ENCODE measurements at regions not wholly inside any gene's neighbourhood (a gene's known extent, or its start where the extent isn't known, plus 50 kb on each side); places are given as distances from the start of the nearest gene placed in this dataset.

DNA sequence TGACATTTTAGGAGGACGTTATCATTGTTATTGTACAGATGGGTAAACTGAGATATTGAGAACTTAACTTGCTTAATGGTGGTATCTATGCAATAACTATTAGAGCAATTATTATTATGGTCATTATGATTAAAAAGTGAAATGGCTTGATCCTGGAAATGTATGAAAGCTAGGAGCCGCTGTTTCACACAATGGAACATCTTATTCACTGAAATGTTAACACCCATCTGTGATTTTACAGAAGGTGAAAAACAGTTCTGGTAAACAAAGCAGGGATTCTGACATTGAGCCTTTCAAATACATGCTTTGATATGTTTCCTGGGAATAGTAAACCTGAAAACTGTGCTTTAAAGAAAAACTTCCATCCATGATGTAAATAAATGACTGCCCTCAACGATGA lies 261.4 kb downstream of the BTG1 start:
- no peaks in the 10 kb centered on the region for H3K9me3 ChIP-seq (ENCODE audit: control extremely low read depth in 1 of 3, control insufficient read depth in 2 of 3, insufficient read depth in 1 of 3, low read length in 2 of 3)

DNA sequence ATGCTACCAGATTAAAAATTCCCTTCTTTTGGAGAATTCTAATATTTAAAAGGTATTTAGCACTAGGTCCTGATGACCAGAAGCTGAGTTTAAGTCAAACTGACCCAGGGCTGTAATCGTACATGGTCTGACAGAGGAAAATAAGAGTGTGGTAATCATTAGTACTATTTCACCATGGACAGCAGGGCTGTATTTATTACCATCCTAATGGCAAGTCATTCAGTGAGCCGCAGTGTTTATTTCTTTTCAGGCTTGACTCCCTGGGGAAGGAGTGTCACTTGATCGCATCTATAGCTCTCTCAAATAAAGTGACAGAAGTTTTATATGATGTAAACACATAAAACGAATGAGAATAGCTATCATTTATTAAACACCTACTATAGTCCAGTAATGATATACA lies 261.8 kb downstream of the BTG1 start:
- H3K27me3 Mint-ChIP-seq: peaks cover 6% of the 10 kb centered on the region
- WGBS (ENCODE audit: insufficient coverage): no CpG with 5 or more reads among the region's 4 CpGs
- no peak overlapping the region for H3K27ac ChIP-seq (ENCODE audit: low read length in 2 of 2)
- ATAC-seq (ENCODE audit: low read depth) (no peak), DNase-seq (no peak)
- TF ChIP-seq, protein P1, sequence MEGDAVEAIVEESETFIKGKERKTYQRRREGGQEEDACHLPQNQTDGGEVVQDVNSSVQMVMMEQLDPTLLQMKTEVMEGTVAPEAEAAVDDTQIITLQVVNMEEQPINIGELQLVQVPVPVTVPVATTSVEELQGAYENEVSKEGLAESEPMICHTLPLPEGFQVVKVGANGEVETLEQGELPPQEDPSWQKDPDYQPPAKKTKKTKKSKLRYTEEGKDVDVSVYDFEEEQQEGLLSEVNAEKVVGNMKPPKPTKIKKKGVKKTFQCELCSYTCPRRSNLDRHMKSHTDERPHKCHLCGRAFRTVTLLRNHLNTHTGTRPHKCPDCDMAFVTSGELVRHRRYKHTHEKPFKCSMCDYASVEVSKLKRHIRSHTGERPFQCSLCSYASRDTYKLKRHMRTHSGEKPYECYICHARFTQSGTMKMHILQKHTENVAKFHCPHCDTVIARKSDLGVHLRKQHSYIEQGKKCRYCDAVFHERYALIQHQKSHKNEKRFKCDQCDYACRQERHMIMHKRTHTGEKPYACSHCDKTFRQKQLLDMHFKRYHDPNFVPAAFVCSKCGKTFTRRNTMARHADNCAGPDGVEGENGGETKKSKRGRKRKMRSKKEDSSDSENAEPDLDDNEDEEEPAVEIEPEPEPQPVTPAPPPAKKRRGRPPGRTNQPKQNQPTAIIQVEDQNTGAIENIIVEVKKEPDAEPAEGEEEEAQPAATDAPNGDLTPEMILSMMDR (IDR thresholded peaks at IDR 0.05): no peak
- no peak for TF ChIP-seq EZH2 (IDR thresholded peaks at IDR 0.05; ENCODE audit: borderline replicate concordance, insufficient read depth, low read depth, low read length, poor library complexity, severe bottlenecking)
- no peaks in the 10 kb centered on the region for H3K36me3 ChIP-seq (replicated peaks in 1 of 2; ENCODE audit: control extremely low read depth in 1 of 2, control insufficient read depth in 1 of 2, extremely low read depth in 1 of 2, insufficient read depth in 2 of 2, low read length in 1 of 2)
- no peaks in the 10 kb centered on the region for H3K27me3 ChIP-seq (replicated peaks in 1 of 4; ENCODE audit: control extremely low read depth in 1 of 4, control insufficient read depth in 3 of 4, insufficient read depth in 4 of 4, low read length in 3 of 4)
- ChIA-PET CTCF (no interaction called here), POLR2A (no interaction called here)
- H4K20me1 ChIP-seq (ENCODE audit: control insufficient read depth, insufficient read depth, low read length, poor library complexity, severe bottlenecking): no peaks in the 10 kb centered on the region
- H2AFZ ChIP-seq (ENCODE audit: insufficient read depth, low read depth, low read length, poor library complexity, severe bottlenecking): no peak overlapping the region
- peaks cover 3% of the 10 kb centered on the region for H3K4me1 Mint-ChIP-seq
- no peak overlapping the region for H3K4me3 Mint-ChIP-seq
- no peaks in the 10 kb centered on the region for H3K79me2 ChIP-seq (ENCODE audit: control insufficient read depth, insufficient read depth, low read length)
- no peak overlapping the region for H3K27ac Mint-ChIP-seq
- intact Hi-C loops (cut with micrococcal nuclease): no loop called here
- no peak overlapping the region for H3K4me3 ChIP-seq (ENCODE audit: control extremely low read depth in 1 of 5, extremely low read depth in 1 of 5, insufficient read depth in 1 of 5, low read depth in 2 of 5, low read length in 4 of 5)
- no peak overlapping the region for H3K4me2 ChIP-seq (replicated peaks; ENCODE audit: low read depth, low read length, poor library complexity, severe bottlenecking)
- no peak overlapping the region for H3K9ac ChIP-seq (ENCODE audit: low read length)
- no peaks in the 10 kb centered on the region for H3K9me3 Mint-ChIP-seq (ENCODE audit: insufficient read depth)
- no peaks in the 10 kb centered on the region for H3K9me3 ChIP-seq (ENCODE audit: control extremely low read depth in 1 of 3, control insufficient read depth in 2 of 3, insufficient read depth in 1 of 3, low read length in 2 of 3)
- H3K4me1 ChIP-seq (ENCODE audit: control insufficient read depth in 2 of 2, insufficient read depth in 2 of 2, low read length in 2 of 2): no peaks in the 10 kb centered on the region

More for the DNA sequence above, 261.4 kb downstream of the BTG1 start:
- Histone ChIP-seq H3K27me3 (replicated peaks in 1 of 4; ENCODE audit: control extremely low read depth in 1 of 4, control insufficient read depth in 3 of 4, insufficient read depth in 4 of 4, low read length in 3 of 4) (no peaks in the 10 kb centered on the region), H3K27ac (ENCODE audit: low read length in 2 of 2) (no peak overlapping the region), H3K9ac (ENCODE audit: low read length) (no peak overlapping the region), H3K4me2 (replicated peaks; ENCODE audit: low read depth, low read length, poor library complexity, severe bottlenecking) (no peak overlapping the region), H3K79me2 (ENCODE audit: control insufficient read depth, insufficient read depth, low read length) (no peaks in the 10 kb centered on the region), H3K4me3 (ENCODE audit: control extremely low read depth in 1 of 5, extremely low read depth in 1 of 5, insufficient read depth in 1 of 5, low read depth in 2 of 5, low read length in 4 of 5) (no peak overlapping the region), H3K36me3 (replicated peaks in 1 of 2; ENCODE audit: control extremely low read depth in 1 of 2, control insufficient read depth in 1 of 2, extremely low read depth in 1 of 2, insufficient read depth in 2 of 2, low read length in 1 of 2) (no peaks in the 10 kb centered on the region), H2AFZ (ENCODE audit: insufficient read depth, low read depth, low read length, poor library complexity, severe bottlenecking) (no peak overlapping the region), H4K20me1 (ENCODE audit: control insufficient read depth, insufficient read depth, low read length, poor library complexity, severe bottlenecking) (no peaks in the 10 kb centered on the region), H3K4me1 (ENCODE audit: control insufficient read depth in 2 of 2, insufficient read depth in 2 of 2, low read length in 2 of 2) (no peaks in the 10 kb centered on the region)
- ChIA-PET CTCF (no interaction called here), POLR2A (no interaction called here)
- TF ChIP-seq, protein P1 (IDR thresholded peaks at IDR 0.05): no peak
- TF ChIP-seq EZH2 (IDR thresholded peaks at IDR 0.05; ENCODE audit: borderline replicate concordance, insufficient read depth, low read depth, low read length, poor library complexity, severe bottlenecking): no peak
- no peak for DNase-seq
- Mint-ChIP-seq H3K4me3 (no peak overlapping the region), H3K4me1 (peaks cover 3% of the 10 kb centered on the region), H3K9me3 (ENCODE audit: insufficient read depth) (no peaks in the 10 kb centered on the region), H3K27ac (no peak overlapping the region), H3K27me3 (peaks cover 8% of the 10 kb centered on the region)
- no peak for ATAC-seq (ENCODE audit: low read depth)
- intact Hi-C loops (cut with micrococcal nuclease): no loop called here
- 100% methylated on average over 1 of the region's 3 CpGs for WGBS (ENCODE audit: insufficient coverage)
